A549 (cell line): ENCODE measurements at regions not wholly inside any gene's neighbourhood (a gene's known extent, or its start where the extent isn't known, plus 50 kb on each side); places are given as distances from the start of the nearest gene placed in this dataset.

Experiments
- ATAC-seq, 2 experiments: fragments of 200-7000 bp in 1 of 2; fragments of >200 bp in 1 of 2; cut with Nextera tagmentation in 1 of 2; cut with Tn5 transposase in 1 of 2; 3 replicates each; pipeline versions ENCODE4 v1.8.0 to v1.9.1; 2018 to 2020; ENCODE audit warnings: mild to moderate bottlenecking in 1 of 2, moderate library complexity in 1 of 2
- CTCF ChIA-PET: fragments of 300-600 bp; sonication (Branson Sonifier 250); formaldehyde crosslinking; extraction: SDS; loops from one replicate; lab custom pipeline; 2021; ENCODE audit warnings: antibody characterized with exemption, inconsistent platforms; lab: Yijun Ruan, JAX
- POLR2A ChIA-PET: fragments of 350-600 bp; formaldehyde crosslinking; extraction: SDS; loops from one replicate; lab custom pipeline; 2021; ENCODE audit warnings: antibody characterized with exemption, inconsistent platforms; lab: Yijun Ruan, JAX
- DNase-seq, 2 experiments: peaks; one replicate each; pipeline versions ENCODE4 v3.0.0 to v3.0.0-alpha.2; 2011 to 2016; ENCODE audit warnings: low read depth in 1 of 2, low spot score in 1 of 2
- FAIRE-seq: peaks from 2 replicates; lab custom pipeline; 2011; peaks lifted over from hg19 to GRCh38; lab: Jason Lieb, UNC
- H3K27ac ChIP-seq, 2 experiments: fragments of >200 bp; sonication (Bioruptor Twin); formaldehyde crosslinking; 3 replicates each; pipeline ENCODE4 v1.5.1; 2016 to 2017
- H3K4me1 ChIP-seq: fragments of >200 bp; sonication (Bioruptor Twin); formaldehyde crosslinking; 3 replicates; pipeline ENCODE4 v1.6.1; 2016
- H3K4me2 ChIP-seq: fragments of >200 bp; sonication (Bioruptor Twin); formaldehyde crosslinking; 3 replicates; pipeline ENCODE4 v1.6.1; 2016
- H3K4me3 ChIP-seq: fragments of >200 bp; sonication (Bioruptor Twin); formaldehyde crosslinking; 3 replicates; pipeline ENCODE4 v1.5.1; 2016
- H3K9me3 ChIP-seq: fragments of >200 bp; sonication (Bioruptor Twin); formaldehyde crosslinking; 3 replicates; pipeline ENCODE4 v1.6.1; 2016
- BHLHE40 ChIP-seq: IDR thresholded peaks from 2 replicates; pipeline ENCODE4 v1.6.1; 2012; ENCODE audit warnings: low read depth, low read length, inconsistent platforms
- EHF ChIP-seq: fragments of 250-450 bp; sonication (Bioruptor Pico); IDR thresholded peaks from 2 replicates; pipeline ENCODE4 v1.5.0; 2020; ENCODE audit warnings: mild to moderate bottlenecking
- EP300 ChIP-seq, 2 experiments: fragments of >200 bp; sonication (Bioruptor Twin); formaldehyde crosslinking; IDR thresholded peaks; 2 replicates in 1 of 2; 3 replicates in 1 of 2; pipeline ENCODE4 v1.6.1; 2016 to 2017
- FOXS1 ChIP-seq: fragments of 250-450 bp; sonication (Bioruptor Pico); IDR thresholded peaks from 2 replicates; pipeline ENCODE4 v1.5.0; 2020; ENCODE audit warnings: mild to moderate bottlenecking, moderate library complexity
- HEYL ChIP-seq: fragments of 250-450 bp; sonication (Bioruptor Pico); IDR thresholded peaks from 2 replicates; pipeline ENCODE4 v1.8.0; 2021; ENCODE audit warnings: mild to moderate bottlenecking, moderate library complexity
- HOXB5 ChIP-seq: fragments of 250-450 bp; sonication (Bioruptor Pico); IDR thresholded peaks from 2 replicates; pipeline ENCODE4 v1.5.0; 2020; ENCODE audit warnings: mild to moderate bottlenecking, moderate library complexity
- JUN ChIP-seq, 2 experiments: fragments of >200 bp; sonication (Bioruptor Twin); formaldehyde crosslinking; IDR thresholded peaks; 2 replicates in 1 of 2; 3 replicates in 1 of 2; pipeline ENCODE4 v1.6.1; 2016 to 2017
- JUNB ChIP-seq: fragments of >200 bp; sonication (Bioruptor Twin); formaldehyde crosslinking; IDR thresholded peaks from 2 replicates; pipeline ENCODE4 v1.6.1; 2016
- MAFK ChIP-seq: fragments of 450-650 bp; IDR thresholded peaks from 2 replicates; pipeline ENCODE4 v1.6.1; 2014; ENCODE audit not compliant: partially characterized antibody
- MAZ ChIP-seq: fragments of 150-350 bp; IDR thresholded peaks from 2 replicates; pipeline ENCODE4 v1.6.1; 2014; ENCODE audit warnings: antibody characterized with exemption, low read depth, low read length, borderline replicate concordance
- RAD21 ChIP-seq, 2 experiments: fragments of >200 bp in 1 of 2; sonication (Bioruptor Twin) in 1 of 2; formaldehyde crosslinking in 1 of 2; IDR thresholded peaks in 1 of 2; conservative IDR thresholded peaks in 1 of 2; 2 replicates in 1 of 2; 3 replicates in 1 of 2; pipeline ENCODE4 v1.6.1; 2012 to 2018; ENCODE audit warnings: inconsistent platforms in 1 of 2
- RARB ChIP-seq: fragments of 250-450 bp; sonication (Bioruptor Pico); IDR thresholded peaks from 2 replicates; pipeline ENCODE4 v1.8.0; 2021; ENCODE audit warnings: mild to moderate bottlenecking, moderate library complexity
- RFX5 ChIP-seq: fragments of 450-650 bp; IDR thresholded peaks from 2 replicates; pipeline ENCODE4 v1.7.1; 2014; ENCODE audit warnings: antibody characterized with exemption, mild to moderate bottlenecking, moderate library complexity
- SMC3 ChIP-seq: fragments of >200 bp; sonication (Bioruptor Twin); formaldehyde crosslinking; IDR thresholded peaks from 3 replicates; pipeline ENCODE4 v1.6.1; 2018; ENCODE audit warnings: inconsistent platforms
- SREBF2 ChIP-seq: fragments of 450-650 bp; IDR thresholded peaks from 2 replicates; pipeline ENCODE4 v1.6.1; 2014; ENCODE audit warnings: mild to moderate bottlenecking, moderate library complexity
- ZFP36 ChIP-seq: fragments of 450-650 bp; IDR thresholded peaks from 2 replicates; pipeline ENCODE4 v1.6.1; 2014; ENCODE audit warnings: borderline replicate concordance; ENCODE audit not compliant: partially characterized antibody
- WGBS: methylation state at CpG from one replicate; pipeline ENCODE4 v1.1.6; 2017; ENCODE audit errors: missing lambda C conversion rate; 5-methylcytosine and 5-hydroxymethylcytosine counted together
- TF ChIP-seq, protein P1 (sequence below): fragments of 200-600 bp; sonication (generic); IDR thresholded peaks from 2 replicates; pipeline ENCODE4 v1.6.1; 2016; ENCODE audit warnings: antibody characterized with exemption, mild to moderate bottlenecking, moderate library complexity
- TF ChIP-seq, protein P2 (sequence below): fragments of >200 bp; sonication (Bioruptor Twin); formaldehyde crosslinking; IDR thresholded peaks from 3 replicates; pipeline ENCODE4 v1.5.1; 2016
- TF ChIP-seq, protein P3 (sequence below): fragments of >200 bp; sonication (Bioruptor Twin); formaldehyde crosslinking; IDR thresholded peaks from 2 replicates; pipeline ENCODE4 v1.6.1; 2016
- TF ChIP-seq, protein P4 (sequence below): fragments of 450-650 bp; IDR thresholded peaks from 2 replicates; pipeline ENCODE4 v1.6.1; 2014; ENCODE audit warnings: antibody characterized with exemption
- TF ChIP-seq, protein P5 (sequence below): IDR thresholded peaks from 2 replicates; pipeline ENCODE4 v1.6.1; 2012

DNA sequence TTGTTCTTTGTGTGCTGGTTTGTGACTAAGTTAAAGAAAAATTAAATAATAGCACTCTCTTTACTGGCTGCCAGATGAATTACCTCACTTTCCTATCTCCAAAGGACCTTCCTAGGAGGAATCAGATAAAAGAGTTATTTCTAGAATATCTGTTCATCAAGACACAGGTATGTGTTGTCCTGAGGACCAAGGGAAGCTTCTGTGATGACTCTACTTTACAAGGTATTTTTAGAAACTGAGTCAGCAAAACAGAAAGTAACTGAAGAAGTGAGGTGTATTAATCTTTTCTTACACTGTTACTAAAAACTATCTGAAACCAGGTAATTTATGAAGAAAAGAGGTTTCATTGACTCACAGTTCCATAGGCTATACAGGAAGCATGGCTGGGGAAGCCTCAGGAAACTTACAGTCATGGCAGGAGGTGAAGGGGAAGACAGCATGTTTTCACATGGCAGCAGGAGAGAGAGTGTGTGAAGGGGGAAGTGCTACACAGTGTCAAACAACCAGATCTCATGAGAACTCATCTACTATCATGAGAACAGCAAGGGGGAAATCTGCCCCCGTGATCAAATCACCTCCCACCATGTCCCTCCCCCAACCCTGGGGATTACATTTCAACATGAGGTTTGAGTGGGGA, 189.2 kb upstream of the DMAC1 start:
- peak; percentile 38 for TF ChIP-seq MAFK
- no peak for TF ChIP-seq JUN (IDR thresholded peaks at IDR 0.05)
- ChIA-PET POLR2A (no interaction called here), CTCF (no interaction called here)
- ATAC-seq, result no peak
- Histone ChIP-seq H3K9me3 (no peaks in the 10 kb centered on the region), H3K4me1 (no peaks in the 10 kb centered on the region), H3K27ac (no peak overlapping the region), H3K4me2 (no peak overlapping the region), H3K4me3 (no peak overlapping the region)
- FAIRE-seq, result no peak
- WGBS, result 0% methylated on average over 1 of the region's 1 CpG
- no peak for DNase-seq

DNA sequence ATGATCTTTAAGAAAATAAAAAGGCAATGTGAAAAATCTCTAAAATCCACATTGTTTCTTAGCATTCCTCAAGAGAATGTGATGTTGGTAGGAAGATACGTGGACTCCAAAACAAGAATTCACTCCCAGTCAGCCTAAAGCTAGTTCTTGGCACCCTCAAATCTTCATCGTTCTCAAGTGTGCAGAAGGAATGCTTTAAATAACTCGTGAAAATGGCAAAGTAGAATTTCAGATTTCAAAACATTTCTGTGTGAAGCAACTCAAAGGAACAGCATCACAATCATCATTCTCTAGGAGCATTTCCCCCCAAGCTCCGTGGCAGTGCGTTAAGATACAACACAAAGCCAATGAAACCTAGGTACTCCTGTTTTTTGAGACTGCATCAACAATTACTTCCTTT, 185.1 kb upstream of the DMAC1 start:
- Histone ChIP-seq H3K4me1 (no peaks in the 10 kb centered on the region), H3K9me3 (no peaks in the 10 kb centered on the region), H3K27ac (no peak overlapping the region), H3K4me2 (no peak overlapping the region), H3K4me3 (no peak overlapping the region)
- ATAC-seq (no peak), DNase-seq (no peak), FAIRE-seq (peak; percentile 18)
- CTCF ChIA-PET, result no interaction called here
- WGBS, result 8% methylated on average over 5 of the region's 5 CpGs
- POLR2A ChIA-PET, result no interaction called here
- no peak for TF ChIP-seq HOXB5 (CRISPR knock-in tag)
- TF ChIP-seq, protein P1, sequence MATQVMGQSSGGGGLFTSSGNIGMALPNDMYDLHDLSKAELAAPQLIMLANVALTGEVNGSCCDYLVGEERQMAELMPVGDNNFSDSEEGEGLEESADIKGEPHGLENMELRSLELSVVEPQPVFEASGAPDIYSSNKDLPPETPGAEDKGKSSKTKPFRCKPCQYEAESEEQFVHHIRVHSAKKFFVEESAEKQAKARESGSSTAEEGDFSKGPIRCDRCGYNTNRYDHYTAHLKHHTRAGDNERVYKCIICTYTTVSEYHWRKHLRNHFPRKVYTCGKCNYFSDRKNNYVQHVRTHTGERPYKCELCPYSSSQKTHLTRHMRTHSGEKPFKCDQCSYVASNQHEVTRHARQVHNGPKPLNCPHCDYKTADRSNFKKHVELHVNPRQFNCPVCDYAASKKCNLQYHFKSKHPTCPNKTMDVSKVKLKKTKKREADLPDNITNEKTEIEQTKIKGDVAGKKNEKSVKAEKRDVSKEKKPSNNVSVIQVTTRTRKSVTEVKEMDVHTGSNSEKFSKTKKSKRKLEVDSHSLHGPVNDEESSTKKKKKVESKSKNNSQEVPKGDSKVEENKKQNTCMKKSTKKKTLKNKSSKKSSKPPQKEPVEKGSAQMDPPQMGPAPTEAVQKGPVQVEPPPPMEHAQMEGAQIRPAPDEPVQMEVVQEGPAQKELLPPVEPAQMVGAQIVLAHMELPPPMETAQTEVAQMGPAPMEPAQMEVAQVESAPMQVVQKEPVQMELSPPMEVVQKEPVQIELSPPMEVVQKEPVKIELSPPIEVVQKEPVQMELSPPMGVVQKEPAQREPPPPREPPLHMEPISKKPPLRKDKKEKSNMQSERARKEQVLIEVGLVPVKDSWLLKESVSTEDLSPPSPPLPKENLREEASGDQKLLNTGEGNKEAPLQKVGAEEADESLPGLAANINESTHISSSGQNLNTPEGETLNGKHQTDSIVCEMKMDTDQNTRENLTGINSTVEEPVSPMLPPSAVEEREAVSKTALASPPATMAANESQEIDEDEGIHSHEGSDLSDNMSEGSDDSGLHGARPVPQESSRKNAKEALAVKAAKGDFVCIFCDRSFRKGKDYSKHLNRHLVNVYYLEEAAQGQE, result no peak
- no peak for TF ChIP-seq RARB
- TF ChIP-seq BHLHE40, result no peak
- TF ChIP-seq RFX5, result no peak
- TF ChIP-seq, protein P2, sequence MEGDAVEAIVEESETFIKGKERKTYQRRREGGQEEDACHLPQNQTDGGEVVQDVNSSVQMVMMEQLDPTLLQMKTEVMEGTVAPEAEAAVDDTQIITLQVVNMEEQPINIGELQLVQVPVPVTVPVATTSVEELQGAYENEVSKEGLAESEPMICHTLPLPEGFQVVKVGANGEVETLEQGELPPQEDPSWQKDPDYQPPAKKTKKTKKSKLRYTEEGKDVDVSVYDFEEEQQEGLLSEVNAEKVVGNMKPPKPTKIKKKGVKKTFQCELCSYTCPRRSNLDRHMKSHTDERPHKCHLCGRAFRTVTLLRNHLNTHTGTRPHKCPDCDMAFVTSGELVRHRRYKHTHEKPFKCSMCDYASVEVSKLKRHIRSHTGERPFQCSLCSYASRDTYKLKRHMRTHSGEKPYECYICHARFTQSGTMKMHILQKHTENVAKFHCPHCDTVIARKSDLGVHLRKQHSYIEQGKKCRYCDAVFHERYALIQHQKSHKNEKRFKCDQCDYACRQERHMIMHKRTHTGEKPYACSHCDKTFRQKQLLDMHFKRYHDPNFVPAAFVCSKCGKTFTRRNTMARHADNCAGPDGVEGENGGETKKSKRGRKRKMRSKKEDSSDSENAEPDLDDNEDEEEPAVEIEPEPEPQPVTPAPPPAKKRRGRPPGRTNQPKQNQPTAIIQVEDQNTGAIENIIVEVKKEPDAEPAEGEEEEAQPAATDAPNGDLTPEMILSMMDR, result no peak
- TF ChIP-seq SMC3, result no peak
- TF ChIP-seq ZFP36, result no peak
- no peak for TF ChIP-seq JUNB
- no peak for TF ChIP-seq RAD21 (conservative IDR thresholded peaks at IDR 0.05 in 1 of 2, IDR thresholded peaks at IDR 0.05 in 1 of 2)
- TF ChIP-seq FOXS1 (CRISPR knock-in tag), result no peak
- TF ChIP-seq, protein P3, sequence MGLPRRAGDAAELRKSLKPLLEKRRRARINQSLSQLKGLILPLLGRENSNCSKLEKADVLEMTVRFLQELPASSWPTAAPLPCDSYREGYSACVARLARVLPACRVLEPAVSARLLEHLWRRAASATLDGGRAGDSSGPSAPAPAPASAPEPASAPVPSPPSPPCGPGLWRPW, result no peak
- TF ChIP-seq SREBF2, result no peak
- no peak for TF ChIP-seq MAZ
- TF ChIP-seq, protein P4, sequence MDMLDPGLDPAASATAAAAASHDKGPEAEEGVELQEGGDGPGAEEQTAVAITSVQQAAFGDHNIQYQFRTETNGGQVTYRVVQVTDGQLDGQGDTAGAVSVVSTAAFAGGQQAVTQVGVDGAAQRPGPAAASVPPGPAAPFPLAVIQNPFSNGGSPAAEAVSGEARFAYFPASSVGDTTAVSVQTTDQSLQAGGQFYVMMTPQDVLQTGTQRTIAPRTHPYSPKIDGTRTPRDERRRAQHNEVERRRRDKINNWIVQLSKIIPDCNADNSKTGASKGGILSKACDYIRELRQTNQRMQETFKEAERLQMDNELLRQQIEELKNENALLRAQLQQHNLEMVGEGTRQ, result no peak
- TF ChIP-seq, protein P5, sequence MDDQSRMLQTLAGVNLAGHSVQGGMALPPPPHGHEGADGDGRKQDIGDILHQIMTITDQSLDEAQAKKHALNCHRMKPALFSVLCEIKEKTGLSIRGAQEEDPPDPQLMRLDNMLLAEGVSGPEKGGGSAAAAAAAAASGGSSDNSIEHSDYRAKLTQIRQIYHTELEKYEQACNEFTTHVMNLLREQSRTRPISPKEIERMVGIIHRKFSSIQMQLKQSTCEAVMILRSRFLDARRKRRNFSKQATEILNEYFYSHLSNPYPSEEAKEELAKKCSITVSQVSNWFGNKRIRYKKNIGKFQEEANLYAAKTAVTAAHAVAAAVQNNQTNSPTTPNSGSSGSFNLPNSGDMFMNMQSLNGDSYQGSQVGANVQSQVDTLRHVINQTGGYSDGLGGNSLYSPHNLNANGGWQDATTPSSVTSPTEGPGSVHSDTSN, result no peak
- no peak for TF ChIP-seq EP300 (IDR thresholded peaks at IDR 0.05)
- no peak for TF ChIP-seq EHF (CRISPR knock-in tag)
- TF ChIP-seq HEYL, result no peak
- TF ChIP-seq, all 56 proteins: peak for 0
